Neural progenitor cell (in vitro differentiated cells): ENCODE measurements at regions not wholly inside any gene's neighbourhood (a gene's known extent, or its start where the extent isn't known, plus 50 kb on each side); places are given as distances from the start of the nearest gene placed in this dataset.
"Not testable (repeated sequence)": the region's sequence is repeated elsewhere in the genome, so short reads cannot be mapped to it uniquely, and the experiment has no call there.

Experiments used
- DNase-seq: peaks from one replicate; pipeline ENCODE4 v3.0.0-alpha.2; 2016; ENCODE audit warnings: low spot score
- H2AFZ ChIP-seq: fragments of 200-600 bp; sonication (generic); replicated peaks from 2 replicates; pipeline ENCODE4 v1.6.1; 2016; ENCODE audit warnings: antibody characterized with exemption
- H3F3A ChIP-seq: fragments of 200-600 bp; sonication (generic); 2 replicates; pipeline ENCODE4 v1.6.1; 2016; ENCODE audit warnings: antibody characterized with exemption, low read depth
- H3K27ac ChIP-seq: fragments of 200-600 bp; sonication (generic); 2 replicates; pipeline ENCODE4 v1.5.1; 2016; ENCODE audit warnings: mild to moderate bottlenecking
- H3K27me3 ChIP-seq: fragments of 200-600 bp; sonication (generic); 2 replicates; pipeline ENCODE4 v1.6.1; 2016; ENCODE audit warnings: mild to moderate bottlenecking, moderate library complexity
- H3K36me3 ChIP-seq: fragments of 200-600 bp; sonication (generic); 2 replicates; pipeline ENCODE4 v1.5.1; 2016
- H3K4me1 ChIP-seq: fragments of 200-600 bp; sonication (generic); 2 replicates; pipeline ENCODE4 v1.6.1; 2016; ENCODE audit warnings: mixed run types
- H3K4me2 ChIP-seq: fragments of 200-600 bp; sonication (generic); 2 replicates; pipeline ENCODE4 v1.6.1; 2016
- H3K4me3 ChIP-seq: fragments of 200-600 bp; sonication (generic); 2 replicates; pipeline ENCODE4 v1.5.1; 2016
- H3K79me2 ChIP-seq: fragments of 200-600 bp; sonication (generic); 2 replicates; pipeline ENCODE4 v1.6.1; 2016; ENCODE audit warnings: low read depth
- H3K9ac ChIP-seq: fragments of 200-600 bp; sonication (generic); 2 replicates; pipeline ENCODE4 v1.6.1; 2016
- H3K9me3 ChIP-seq: fragments of 200-600 bp; sonication (generic); 2 replicates; pipeline ENCODE4 v1.5.1; 2016; ENCODE audit warnings: low read depth
- H4K20me1 ChIP-seq: fragments of 200-600 bp; sonication (generic); 2 replicates; pipeline ENCODE4 v1.6.1; 2016; ENCODE audit warnings: low read depth
- H3K27ac Mint-ChIP-seq: 3 replicates; pipeline ENCODE4 v1.8.0; 2021; ENCODE audit warnings: mixed read lengths
- H3K27me3 Mint-ChIP-seq: 2 replicates; pipeline ENCODE4 v1.8.0; 2022; ENCODE audit warnings: low read depth, mild to moderate bottlenecking, inconsistent platforms, moderate library complexity, mixed read lengths; ENCODE audit not compliant: insufficient read depth
- H3K36me3 Mint-ChIP-seq: 3 replicates; pipeline ENCODE4 v1.8.0; 2021; ENCODE audit warnings: mixed read lengths
- H3K4me1 Mint-ChIP-seq: 3 replicates; pipeline ENCODE4 v1.8.0; 2021; ENCODE audit warnings: mixed read lengths
- H3K4me3 Mint-ChIP-seq: 3 replicates; pipeline ENCODE4 v1.8.0; 2021; ENCODE audit warnings: mild to moderate bottlenecking, moderate library complexity, mixed read lengths
- H3K9me3 Mint-ChIP-seq: 3 replicates; pipeline ENCODE4 v1.8.0; 2020; ENCODE audit warnings: mixed read lengths
- EZH2 ChIP-seq: fragments of 200-600 bp; sonication (generic); IDR thresholded peaks from 2 replicates; pipeline ENCODE4 v1.6.1; 2017; ENCODE audit warnings: antibody characterized with exemption, mild to moderate bottlenecking, moderate library complexity
- EZH2phosphoT487 ChIP-seq: fragments of 200-600 bp; sonication (generic); IDR thresholded peaks from 2 replicates; pipeline ENCODE4 v1.6.1; 2017; ENCODE audit warnings: antibody characterized with exemption
- TF ChIP-seq, protein P1 (sequence below): fragments of 200-600 bp; sonication (generic); IDR thresholded peaks from 2 replicates; pipeline ENCODE4 v1.5.1; 2017; ENCODE audit warnings: antibody characterized with exemption, mild to moderate bottlenecking

DNA sequence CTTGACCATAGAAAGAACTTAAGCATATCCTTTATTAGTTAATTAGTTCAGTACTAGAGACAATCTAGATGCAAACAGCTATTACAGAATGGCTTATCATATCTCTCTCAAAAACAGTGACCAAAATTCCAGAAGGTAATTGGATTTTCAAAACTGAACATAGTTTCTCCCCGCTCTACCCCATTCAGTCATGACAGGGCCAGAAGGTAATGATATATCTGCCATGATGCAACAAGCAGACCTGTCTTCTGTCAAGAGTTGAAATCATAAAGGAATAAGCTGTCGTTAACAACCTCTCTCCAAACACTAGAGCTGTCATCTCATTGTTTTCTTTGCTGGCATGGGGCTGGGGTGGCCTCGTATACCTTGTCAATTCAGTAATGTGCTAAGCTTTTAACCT lies 200.5 kb upstream of the POU5F2 start:
- H3K9ac ChIP-seq: no peak overlapping the region
- Mint-ChIP-seq H3K9me3 (no peaks in the 10 kb centered on the region), H3K4me1 (peaks cover 6% of the 10 kb centered on the region), H3K27ac (no peak overlapping the region), H3K27me3 (no peaks in the 10 kb centered on the region), H3K4me3 (no peak overlapping the region), H3K36me3 (no peaks in the 10 kb centered on the region)
- H3K36me3 ChIP-seq: no peaks in the 10 kb centered on the region
- TF ChIP-seq EZH2 (no peak), EZH2phosphoT487 (no peak)
- TF ChIP-seq, protein P1, sequence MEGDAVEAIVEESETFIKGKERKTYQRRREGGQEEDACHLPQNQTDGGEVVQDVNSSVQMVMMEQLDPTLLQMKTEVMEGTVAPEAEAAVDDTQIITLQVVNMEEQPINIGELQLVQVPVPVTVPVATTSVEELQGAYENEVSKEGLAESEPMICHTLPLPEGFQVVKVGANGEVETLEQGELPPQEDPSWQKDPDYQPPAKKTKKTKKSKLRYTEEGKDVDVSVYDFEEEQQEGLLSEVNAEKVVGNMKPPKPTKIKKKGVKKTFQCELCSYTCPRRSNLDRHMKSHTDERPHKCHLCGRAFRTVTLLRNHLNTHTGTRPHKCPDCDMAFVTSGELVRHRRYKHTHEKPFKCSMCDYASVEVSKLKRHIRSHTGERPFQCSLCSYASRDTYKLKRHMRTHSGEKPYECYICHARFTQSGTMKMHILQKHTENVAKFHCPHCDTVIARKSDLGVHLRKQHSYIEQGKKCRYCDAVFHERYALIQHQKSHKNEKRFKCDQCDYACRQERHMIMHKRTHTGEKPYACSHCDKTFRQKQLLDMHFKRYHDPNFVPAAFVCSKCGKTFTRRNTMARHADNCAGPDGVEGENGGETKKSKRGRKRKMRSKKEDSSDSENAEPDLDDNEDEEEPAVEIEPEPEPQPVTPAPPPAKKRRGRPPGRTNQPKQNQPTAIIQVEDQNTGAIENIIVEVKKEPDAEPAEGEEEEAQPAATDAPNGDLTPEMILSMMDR: no peak
- H2AFZ ChIP-seq: no peak overlapping the region
- no peaks in the 10 kb centered on the region for H3F3A ChIP-seq
- no peak overlapping the region for H3K4me2 ChIP-seq
- no peaks in the 10 kb centered on the region for H3K79me2 ChIP-seq
- no peaks in the 10 kb centered on the region for H4K20me1 ChIP-seq
- H3K27me3 ChIP-seq: no peaks in the 10 kb centered on the region
- H3K9me3 ChIP-seq: no peaks in the 10 kb centered on the region
- no peaks in the 10 kb centered on the region for H3K4me1 ChIP-seq
- no peak overlapping the region for H3K27ac ChIP-seq
- H3K4me3 ChIP-seq: no peak overlapping the region
- DNase-seq: no peak

DNA sequence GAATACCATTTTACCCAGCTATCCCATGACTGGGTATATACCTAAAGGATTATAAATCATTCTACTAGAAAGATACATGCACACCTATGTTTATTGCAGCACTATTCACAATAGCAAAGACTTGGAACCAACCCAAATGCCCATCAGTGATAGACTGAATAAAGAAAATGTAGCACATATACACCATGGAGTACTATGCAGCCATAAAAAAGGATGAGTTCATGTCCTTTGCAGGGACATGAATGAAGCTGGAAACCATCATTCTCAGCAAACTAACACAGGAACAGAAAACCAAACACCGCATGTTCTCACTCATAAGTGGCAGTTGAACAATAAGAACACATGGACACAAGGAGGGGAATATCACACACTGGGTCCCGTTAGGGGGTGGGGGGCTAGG lies 191.9 kb upstream of the POU5F2 start:
- not testable (repeated sequence) for H3K27me3 Mint-ChIP-seq, H3K4me2 ChIP-seq, H3K27ac Mint-ChIP-seq, H3K9me3 ChIP-seq, H4K20me1 ChIP-seq, H3K36me3 ChIP-seq, H3K9me3 Mint-ChIP-seq, H3K4me1 ChIP-seq, H3K4me3 Mint-ChIP-seq, H3F3A ChIP-seq, H3K27me3 ChIP-seq, H3K4me1 Mint-ChIP-seq, DNase-seq, H3K9ac ChIP-seq, H3K4me3 ChIP-seq, H3K36me3 Mint-ChIP-seq, H3K27ac ChIP-seq, H3K79me2 ChIP-seq, H2AFZ ChIP-seq

DNA sequence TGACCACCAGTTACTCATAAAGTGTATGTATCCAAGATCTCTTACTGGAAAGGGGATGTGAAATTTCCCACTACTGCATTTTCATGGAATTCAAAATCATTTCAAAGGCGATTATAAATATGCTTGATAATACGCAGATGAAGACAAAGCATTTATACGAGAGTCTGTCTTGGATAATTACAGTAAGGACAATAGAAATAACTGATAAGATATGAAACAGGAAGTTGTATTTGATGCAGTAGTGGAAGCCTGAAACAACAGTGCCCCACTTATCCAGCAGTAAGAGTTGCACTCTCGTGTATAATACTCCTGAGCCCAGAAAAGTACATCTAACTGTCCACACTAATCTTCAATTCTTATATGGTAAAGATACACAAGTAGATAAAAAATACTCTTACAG lies 188.7 kb upstream of the POU5F2 start:
- H3K36me3 ChIP-seq: no peaks in the 10 kb centered on the region
- H3K27me3 ChIP-seq: no peaks in the 10 kb centered on the region
- no peaks in the 10 kb centered on the region for H4K20me1 ChIP-seq
- Mint-ChIP-seq H3K4me3 (no peak overlapping the region), H3K9me3 (peaks cover 6% of the 10 kb centered on the region), H3K36me3 (peaks cover 2% of the 10 kb centered on the region), H3K4me1 (peaks cover 3% of the 10 kb centered on the region), H3K27ac (no peak overlapping the region), H3K27me3 (no peaks in the 10 kb centered on the region)
- H3F3A ChIP-seq: no peaks in the 10 kb centered on the region
- TF ChIP-seq, protein P1: no peak
- TF ChIP-seq EZH2phosphoT487: no peak
- TF ChIP-seq EZH2: no peak
- H3K4me3 ChIP-seq: no peak overlapping the region
- H3K27ac ChIP-seq: no peak overlapping the region
- no peak overlapping the region for H3K4me2 ChIP-seq
- DNase-seq: no peak
- no peak overlapping the region for H3K9ac ChIP-seq
- H2AFZ ChIP-seq: no peak overlapping the region
- H3K79me2 ChIP-seq: no peaks in the 10 kb centered on the region
- H3K9me3 ChIP-seq: no peaks in the 10 kb centered on the region
- peaks cover 10% of the 10 kb centered on the region for H3K4me1 ChIP-seq

DNA sequence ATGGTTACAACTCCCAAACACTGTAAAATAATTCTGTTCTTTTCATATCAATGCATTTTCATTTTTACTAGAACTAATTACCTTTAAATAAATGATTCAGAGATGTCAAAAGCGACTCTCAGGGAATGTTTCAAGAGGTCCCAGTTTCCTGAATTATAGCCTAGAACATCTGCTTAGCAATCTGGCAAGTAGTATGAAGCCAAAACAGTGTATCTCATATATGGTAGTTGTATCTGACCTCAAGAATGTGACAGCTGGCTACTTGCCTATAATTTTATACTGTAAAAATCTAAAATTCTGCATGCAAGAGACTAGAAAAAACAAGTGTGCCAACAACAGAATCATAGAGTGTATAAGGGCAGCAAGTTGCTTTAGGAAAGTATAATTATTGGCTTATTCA lies 187.7 kb upstream of the POU5F2 start:
- no peak overlapping the region for H3K27ac Mint-ChIP-seq
- no peaks in the 10 kb centered on the region for H4K20me1 ChIP-seq
- H3K36me3 ChIP-seq: no peaks in the 10 kb centered on the region
- peaks cover 10% of the 10 kb centered on the region for H3K4me1 ChIP-seq
- H3F3A ChIP-seq: no peaks in the 10 kb centered on the region
- DNase-seq: no peak
- H2AFZ ChIP-seq: no peak overlapping the region
- no peaks in the 10 kb centered on the region for H3K27me3 Mint-ChIP-seq
- TF ChIP-seq EZH2phosphoT487 (no peak), EZH2 (no peak)
- TF ChIP-seq, protein P1: no peak
- peaks cover 6% of the 10 kb centered on the region for H3K9me3 Mint-ChIP-seq
- no peak overlapping the region for H3K9ac ChIP-seq
- H3K27ac ChIP-seq: no peak overlapping the region
- no peak overlapping the region for H3K4me3 Mint-ChIP-seq
- no peaks in the 10 kb centered on the region for H3K27me3 ChIP-seq
- no peaks in the 10 kb centered on the region for H3K79me2 ChIP-seq
- H3K36me3 Mint-ChIP-seq: peaks cover 2% of the 10 kb centered on the region
- H3K4me2 ChIP-seq: no peak overlapping the region
- peaks cover 3% of the 10 kb centered on the region for H3K4me1 Mint-ChIP-seq
- H3K4me3 ChIP-seq: no peak overlapping the region
- no peaks in the 10 kb centered on the region for H3K9me3 ChIP-seq
